HG03460 (cell line): ENCODE measurements at regions not wholly inside any gene's neighbourhood (a gene's known extent, or its start where the extent isn't known, plus 50 kb on each side); places are given as distances from the start of the nearest gene placed in this dataset.
"Not testable (repeated sequence)": the region's sequence is repeated elsewhere in the genome, so short reads cannot be mapped to it uniquely, and the experiment has no call there.

Experiments used
- ATAC-seq: cut with Tn5 transposase; IDR thresholded peaks from one replicate; pipeline ENCODE4 v1.9.1; 2021; ENCODE audit not compliant: unreplicated experiment

DNA sequence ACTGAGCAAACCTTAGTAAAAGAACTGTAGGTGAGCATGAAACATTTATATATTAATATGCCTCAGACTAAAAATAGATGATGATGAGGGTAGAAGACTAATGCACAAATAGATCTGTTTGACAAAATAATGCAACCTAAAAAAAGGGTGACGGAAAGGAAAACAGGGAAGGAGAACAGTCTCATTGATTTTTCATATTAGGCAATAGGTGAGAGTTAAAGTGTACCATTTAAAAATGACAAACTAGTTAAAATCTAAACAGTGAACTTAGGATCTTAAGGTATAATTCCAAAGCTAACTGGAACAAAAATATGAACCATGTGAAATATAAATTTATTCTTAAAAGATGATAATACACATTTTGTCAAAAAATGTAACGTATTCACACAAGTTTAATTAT is 1347.6 kb downstream of the SI start:
- ATAC-seq = no peak

GRCh38 chr3:163726125-163726524 is 1352.2 kb downstream of the SI start:
- no peak for ATAC-seq

- ATAC-seq = no peak
Observed at GRCh38 chr3:163722405-163722804, 1355.9 kb downstream of the SI start.

- no peak for ATAC-seq
Observed at GRCh38 chr3:163721596-163721995, 1356.7 kb downstream of the SI start.

GRCh38 chr3:163717377-163717776 is 1360.9 kb downstream of the SI start:
- ATAC-seq = no peak

- no peak for ATAC-seq
Observed at GRCh38 chr3:163708428-163708827, 1369.9 kb downstream of the SI start.

- no peak for ATAC-seq
Observed at GRCh38 chr3:163707659-163708058, 1370.6 kb downstream of the SI start.

DNA sequence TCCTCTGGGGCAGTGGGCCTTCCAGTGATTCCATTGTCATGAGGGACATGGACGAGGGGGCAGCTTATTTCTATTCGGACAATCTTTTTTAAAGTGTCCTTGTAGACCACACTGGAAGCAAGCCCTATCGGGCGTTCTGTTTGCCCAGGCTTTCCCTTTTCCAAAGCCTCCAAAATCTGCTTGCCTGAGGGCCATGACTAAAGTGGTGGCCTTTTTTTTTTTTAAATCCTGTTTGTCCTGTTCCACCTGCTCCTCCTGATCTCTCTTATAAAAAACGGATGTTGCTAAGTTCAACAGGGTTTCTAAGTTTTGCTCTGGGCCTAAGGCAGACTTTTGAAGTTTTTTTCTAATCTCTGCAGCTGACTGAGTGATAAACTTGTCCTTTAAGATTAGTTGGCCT is 1380.1 kb downstream of the SI start:
- ATAC-seq = not testable (repeated sequence)

- ATAC-seq = no peak
Observed at GRCh38 chr3:163692494-163692893, 1385.8 kb downstream of the SI start.

DNA sequence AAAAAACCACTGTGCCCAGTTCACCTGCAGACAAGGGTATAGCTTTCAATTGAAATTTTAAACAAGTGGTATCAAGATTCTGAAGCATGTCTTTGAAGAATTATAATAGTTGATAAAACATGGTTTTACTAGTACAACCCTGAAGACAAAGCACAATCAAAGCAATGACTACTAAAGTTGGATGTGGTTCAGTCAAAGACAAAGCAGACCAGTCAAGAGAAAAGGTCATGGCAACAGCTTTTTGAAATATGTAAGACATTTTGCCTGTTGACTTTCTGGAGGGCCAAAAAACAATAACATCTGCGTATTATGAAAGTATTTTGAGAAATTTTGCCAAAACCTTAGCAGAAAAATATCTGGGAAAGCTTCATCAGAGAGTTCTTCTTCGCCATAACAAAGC is 1393.6 kb downstream of the SI start:
- no peak for ATAC-seq

DNA sequence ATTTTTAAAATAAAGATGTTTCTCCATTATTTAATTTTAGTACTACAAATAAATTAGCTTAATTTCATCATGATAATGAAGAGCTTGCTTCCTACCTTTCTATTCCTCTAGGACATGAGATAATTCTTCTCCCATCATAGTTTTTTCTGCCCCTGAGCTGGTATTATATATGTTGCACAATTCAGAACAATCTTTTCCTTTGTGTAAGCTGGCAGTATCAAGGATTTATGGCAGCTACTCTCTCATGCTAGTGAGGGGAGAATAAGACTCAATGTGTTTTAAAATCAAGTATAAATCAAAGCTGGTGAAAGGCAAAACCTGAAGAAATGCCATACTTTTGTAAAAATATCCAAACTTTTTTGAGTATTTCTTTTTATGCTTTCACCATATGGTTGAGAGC is 1405.3 kb downstream of the SI start:
- ATAC-seq = no peak

DNA sequence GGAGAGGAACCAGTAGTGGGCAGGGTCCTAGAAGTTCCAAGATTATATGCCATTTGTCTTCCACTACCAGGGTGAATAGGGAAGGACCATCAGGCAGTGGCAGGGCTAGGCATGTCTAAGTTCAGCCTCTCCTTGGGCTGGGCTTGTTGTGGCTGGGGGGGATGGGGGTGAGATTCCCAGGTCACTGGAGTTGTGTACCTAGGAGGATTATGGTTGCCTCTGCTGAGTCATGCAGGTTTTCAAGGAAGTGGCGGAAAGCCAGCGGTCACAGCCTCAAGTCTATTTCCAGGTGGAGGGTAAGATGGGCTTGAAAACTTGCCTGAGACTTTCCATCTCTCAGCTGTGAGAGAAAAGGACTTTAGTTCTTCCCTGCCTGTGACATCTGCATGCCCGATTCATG is 1407.1 kb downstream of the SI start:
- no peak for ATAC-seq

GRCh38 chr3:163664466-163664865 is 1413.8 kb downstream of the SI start:
- no peak for ATAC-seq

- no peak for ATAC-seq
Observed at GRCh38 chr3:163657088-163657487, 1421.2 kb downstream of the SI start.

DNA sequence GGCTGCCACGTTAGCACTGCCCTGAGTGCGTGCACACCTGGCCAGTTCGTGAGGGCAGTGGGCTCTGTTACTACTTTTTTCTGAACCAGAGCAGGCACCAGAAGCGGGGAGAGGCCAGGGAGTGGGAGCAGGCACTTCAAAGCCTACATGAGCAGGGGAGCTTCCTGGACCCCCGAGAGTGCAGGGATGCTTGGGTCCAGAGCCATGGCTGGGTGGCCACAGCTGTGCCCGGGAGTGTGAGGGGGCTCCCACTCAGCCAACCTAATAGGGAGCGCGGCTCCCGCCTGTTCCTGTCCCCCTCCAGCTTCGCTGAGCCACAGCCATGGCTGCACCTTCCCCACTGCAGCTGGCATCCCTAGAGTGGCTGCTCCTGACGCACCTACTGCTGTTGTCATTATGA is 1423.3 kb downstream of the SI start:
- no peak for ATAC-seq

GRCh38 chr3:163644172-163644571 is 1434.1 kb downstream of the SI start:
- no peak for ATAC-seq

DNA sequence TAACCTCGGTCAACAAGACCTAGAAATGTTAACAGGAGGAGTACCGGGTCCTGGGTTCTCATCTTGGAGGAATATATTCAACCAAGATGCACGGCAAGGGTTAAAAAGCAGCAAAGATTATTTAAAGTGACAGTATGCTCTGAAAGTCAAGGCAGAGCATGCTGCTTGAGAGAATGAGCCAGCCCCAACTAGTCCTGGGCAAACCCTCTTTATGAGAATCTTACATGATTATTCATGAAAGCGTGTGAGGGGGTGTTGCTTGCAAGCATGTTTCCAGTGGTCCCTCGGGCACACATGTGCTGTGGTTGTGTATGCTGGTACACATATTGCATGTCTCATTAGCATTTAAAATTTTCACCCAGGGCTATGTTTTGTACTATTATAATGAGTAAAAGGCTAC is 1445.6 kb downstream of the SI start:
- no peak for ATAC-seq

DNA sequence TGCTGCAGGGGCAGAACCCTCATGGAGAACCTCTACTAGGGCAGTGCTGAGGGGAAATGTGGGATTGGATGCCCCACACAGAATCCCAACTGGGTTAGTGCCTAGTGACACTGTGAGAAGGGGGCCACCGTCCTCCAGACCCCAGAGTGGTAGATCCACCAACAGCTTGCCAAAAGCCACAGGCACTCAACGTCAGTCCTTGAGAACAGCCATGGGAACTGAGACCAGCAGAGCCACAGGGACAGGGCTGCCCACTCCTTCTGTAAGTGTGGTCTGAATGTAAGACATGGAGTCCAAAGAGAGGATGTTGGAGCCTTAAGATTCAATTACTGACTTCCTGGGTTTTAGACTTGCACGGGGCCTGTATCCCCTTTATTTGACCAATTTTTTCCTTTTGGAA is 1451.5 kb downstream of the SI start:
- no peak for ATAC-seq

DNA sequence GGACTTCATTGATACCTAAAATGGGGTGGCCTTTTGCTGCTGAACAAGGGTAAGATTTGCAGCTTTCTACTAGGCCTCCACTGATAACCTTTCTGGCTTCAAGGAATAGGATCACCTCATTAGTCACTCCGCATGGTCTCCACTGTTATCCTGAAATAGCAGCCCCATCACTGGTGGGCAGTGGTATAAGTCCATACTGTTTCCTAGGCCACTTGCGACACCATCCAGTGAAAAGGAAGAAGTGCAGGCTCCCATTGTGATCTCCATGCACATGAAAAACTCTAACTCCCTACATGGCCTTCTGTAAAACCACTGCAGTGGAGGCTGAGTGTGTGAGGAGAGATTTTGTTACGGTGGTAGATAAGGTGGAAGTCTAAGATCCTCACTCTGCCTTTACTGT is 1455.9 kb downstream of the SI start:
- ATAC-seq = no peak

DNA sequence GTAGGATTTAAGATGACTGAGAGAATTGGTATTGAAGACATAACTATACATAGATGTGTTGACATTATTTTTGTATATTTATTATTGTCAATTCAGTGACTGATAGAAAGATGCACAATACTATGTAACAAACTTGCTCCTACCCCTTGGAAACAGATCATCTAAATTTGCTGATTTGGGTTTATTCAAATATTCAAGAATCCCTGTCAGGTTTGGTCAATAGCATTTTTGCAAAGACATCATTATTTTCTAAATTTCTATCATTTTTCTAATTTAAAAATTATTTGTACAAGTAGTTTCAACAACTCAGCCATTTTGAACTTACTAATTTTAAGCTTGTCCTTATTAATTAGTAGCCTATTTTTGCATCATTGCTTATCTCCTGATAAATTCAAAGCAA is 1463.4 kb downstream of the SI start:
- ATAC-seq = no peak

GRCh38 chr3:163605915-163606314 is 1472.4 kb downstream of the SI start:
- ATAC-seq = no peak

DNA sequence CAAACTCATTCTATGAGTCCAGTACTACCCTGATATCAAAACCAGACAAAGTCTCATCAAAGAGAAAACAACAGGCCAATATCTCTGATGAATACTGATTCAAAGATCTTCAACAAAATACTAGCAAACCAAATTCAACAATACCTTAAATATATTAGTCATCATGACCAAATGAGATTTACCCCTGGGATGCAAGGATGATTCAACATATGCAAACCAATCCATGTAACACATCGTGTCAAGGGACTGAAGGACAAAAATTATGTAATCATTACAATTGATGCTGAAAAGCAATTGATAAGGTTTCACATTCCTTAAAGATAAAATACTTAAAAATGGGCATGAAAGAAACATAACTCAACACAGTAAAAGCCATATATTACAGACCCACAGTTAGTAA is 1476.9 kb downstream of the SI start:
- ATAC-seq = no peak

GRCh38 chr3:163587342-163587741 is 1491.0 kb downstream of the SI start:
- ATAC-seq = no peak

GRCh38 chr3:163582967-163583366 is 1495.3 kb downstream of the SI start:
- ATAC-seq = no peak
